ENCODE measurements at regions not wholly inside any gene's neighbourhood (a gene's known extent, or its start where the extent isn't known, plus 50 kb on each side); places are given as distances from the start of the nearest gene placed in this dataset.

DNA sequence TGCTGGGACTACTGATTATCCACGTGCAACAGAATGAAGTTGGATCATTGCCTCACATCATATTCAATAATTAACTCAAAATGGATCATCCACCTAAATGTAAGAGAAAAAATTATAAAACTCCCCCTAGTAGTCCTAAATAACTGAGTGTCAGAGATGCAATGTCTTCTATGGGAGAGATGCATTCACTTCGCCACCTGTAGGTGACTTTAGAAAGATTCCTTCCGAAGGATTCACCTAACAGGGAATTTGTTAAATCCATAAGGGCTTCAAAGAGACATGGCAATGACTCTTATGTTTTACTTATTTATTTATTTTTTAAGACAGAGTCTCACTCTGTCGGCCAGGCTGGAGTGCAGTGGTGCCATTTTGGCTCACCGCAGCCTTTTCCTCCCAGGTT is 526.0 kb downstream of the MTRR start:
- no peak for DNase-seq (ENCODE audit: low spot score)

DNA sequence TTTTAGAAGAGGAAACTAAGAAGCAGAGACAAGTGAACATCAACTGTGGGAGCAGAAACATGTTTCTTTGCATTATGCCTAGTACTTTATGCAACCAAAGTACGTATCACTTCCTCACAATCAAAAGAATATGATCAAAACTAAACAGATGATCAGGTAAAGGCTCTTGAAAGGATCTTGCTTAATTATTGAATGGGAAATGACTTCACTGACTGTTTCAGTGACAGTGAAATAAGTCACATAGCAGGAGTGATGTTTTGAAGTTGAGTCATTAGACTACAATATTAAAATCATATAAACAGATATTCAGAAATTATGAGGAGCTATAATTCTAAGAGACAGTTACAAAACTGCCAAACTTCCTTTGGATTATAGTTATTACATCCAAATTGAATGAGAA is 527.3 kb downstream of the MTRR start:
- no peak for DNase-seq (ENCODE audit: low spot score)

DNA sequence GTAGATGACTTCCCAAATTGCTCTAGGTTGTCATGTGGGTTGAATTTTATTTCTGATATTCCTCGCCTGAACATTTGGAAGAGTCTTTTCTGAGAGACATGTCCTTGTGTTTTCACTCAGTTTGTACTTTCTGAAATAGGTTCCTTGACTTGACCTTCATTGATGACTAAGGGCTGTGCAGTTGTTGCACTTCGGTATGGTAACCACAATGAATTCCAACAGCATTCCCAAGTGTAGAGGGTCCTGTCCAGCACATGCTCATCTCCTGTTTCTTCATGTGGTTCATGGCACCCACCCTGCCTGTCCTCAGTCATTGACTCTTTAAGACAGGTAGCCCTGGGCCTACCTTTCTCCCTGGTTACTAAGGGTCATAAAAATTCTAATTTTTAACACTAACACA is 527.8 kb downstream of the MTRR start:
- peak; percentile 10 for DNase-seq (ENCODE audit: low spot score)

DNA sequence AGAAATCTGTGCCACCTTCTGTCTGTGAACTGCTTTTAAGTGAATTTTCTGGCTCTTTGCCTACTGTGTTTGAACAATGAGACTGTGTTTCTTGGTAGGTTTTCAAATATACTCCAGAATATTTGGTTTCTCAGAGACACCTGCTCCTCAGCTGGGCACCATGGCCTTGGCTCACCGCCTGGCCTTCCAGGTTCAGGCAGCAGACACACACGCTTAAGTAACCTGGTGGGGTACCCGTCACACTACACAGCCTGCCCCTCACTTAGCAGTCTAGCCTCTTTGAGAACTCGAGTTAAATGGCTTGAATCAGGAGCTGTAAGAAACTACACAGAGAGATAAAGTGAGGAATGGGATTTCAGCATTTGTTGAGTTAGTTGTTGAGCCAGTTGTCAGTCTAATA is 530.5 kb downstream of the MTRR start:
- DNase-seq (ENCODE audit: low spot score) = no peak

GRCh38 chr5:8408258-8408657 is 539.3 kb downstream of the MTRR start:
- no peak for DNase-seq (ENCODE audit: low spot score)

DNA sequence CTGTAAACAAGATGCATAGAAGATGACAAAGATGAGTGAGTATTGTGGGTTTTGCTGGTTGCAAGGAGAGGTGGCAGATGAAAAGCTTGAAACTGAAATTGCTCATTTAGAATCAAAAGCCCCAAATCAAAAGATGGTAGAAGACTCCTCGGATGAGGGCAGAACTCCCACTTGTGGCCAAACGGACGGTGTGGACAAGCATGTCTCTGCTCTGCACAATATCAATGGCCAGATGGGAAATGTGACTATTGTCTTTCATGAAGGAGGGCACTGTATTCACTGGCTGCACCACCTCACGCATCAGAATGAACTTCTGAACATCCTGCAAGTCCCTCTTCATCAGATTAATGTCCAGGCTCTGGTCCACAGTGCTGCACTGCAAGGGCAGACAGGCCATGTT is 541.7 kb downstream of the MTRR start:
- no peak for DNase-seq (ENCODE audit: low spot score)

DNA sequence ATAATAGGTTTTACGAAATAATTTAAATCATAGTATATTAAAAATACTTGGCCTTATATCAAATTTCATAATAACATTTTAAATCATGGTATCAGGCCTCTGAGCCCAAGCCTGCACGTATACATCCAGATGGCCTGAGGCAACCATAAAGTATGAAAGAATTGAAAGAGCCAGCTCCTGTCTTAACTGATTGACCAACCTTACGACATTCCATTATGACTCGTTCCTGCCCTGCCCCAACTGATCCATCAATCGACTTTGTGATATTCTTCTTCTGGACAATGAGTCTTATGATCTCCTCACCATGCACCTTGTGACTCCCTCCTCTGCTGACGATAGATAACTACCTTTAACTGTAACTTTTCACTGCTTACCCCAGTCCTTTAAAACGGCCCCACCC is 545.0 kb downstream of the MTRR start:
- DNase-seq (ENCODE audit: low spot score) = no peak

- no peak for DNase-seq (ENCODE audit: low spot score)
These were observed 548.5 kb downstream of the MTRR start for GRCh38 chr5:8417316-8418048.

- DNase-seq (ENCODE audit: low spot score) = no peak
These were observed 549.1 kb downstream of the MTRR start for GRCh38 chr5:8418049-8418426.

DNA sequence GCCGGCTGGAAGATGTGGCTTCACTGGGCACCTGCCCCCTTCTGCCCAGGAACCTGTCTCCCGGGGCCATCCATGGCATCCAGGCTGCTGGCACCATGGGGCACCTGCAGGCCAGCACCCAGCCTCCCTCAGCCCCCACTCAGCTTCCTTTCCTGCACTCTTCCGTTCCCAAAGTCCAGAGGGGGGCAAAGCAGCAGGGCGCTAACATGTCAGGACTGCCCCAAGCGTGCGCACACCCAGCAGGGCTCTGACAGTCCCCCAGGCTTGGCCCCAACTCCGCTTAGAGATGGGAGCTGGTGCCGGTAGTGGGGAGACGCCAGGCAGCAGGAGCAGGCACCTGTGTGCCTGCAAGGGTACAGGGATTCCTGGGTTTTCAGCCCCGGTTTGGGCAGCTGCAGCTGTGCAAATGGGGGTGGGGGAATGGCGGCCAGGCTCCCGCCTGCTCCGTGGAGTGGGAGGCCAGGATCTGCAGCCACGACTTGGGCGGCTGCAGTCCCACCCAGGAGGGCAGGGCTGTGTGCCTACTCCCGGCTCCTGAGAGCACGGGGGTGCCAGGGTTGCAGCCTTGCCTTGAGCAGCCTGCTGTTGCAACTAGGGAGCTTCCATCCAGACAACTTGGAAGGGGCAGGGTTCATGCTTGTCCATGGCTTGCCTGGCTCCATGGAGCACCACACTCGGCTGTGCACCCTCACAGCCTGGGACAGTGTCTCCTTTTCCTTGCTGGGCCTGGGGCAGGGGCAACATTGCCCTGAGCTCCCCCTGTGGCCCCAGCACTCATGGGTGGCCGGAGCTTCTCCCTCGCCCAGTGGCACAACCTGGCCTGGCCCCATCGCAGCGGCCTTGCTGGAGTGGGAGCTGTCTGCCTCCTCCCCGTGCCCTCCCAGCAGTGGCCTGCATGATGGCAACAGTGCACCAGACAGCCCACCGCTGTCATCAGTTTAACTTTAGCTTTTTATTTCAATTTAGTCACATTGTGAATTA is 561.1 kb downstream of the MTRR start:
- no peak for DNase-seq (ENCODE audit: low spot score)

GRCh38 chr5:8434501-8434900 is 565.6 kb downstream of the MTRR start:
- DNase-seq (ENCODE audit: low spot score) = no peak

DNA sequence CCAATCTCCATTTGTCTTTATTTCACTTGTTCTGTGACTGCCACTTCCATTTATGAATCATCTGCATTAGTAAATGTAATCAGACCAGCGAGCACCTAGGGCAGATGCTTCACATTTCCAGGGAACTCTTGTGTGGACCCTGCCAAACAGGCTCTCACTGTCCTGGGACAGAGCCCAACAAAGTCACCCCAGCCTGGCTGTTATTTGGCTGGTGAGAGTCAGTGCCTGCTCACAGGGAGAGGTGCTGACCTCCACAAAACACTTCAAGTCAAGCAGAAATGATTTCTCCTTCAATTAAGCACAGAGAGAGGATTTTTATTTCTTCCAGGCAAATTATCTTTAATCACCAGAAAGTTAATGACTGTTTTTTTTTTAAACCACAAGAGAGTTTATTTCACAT is 568.0 kb downstream of the MTRR start:
- no peak for DNase-seq (ENCODE audit: low spot score)

DNA sequence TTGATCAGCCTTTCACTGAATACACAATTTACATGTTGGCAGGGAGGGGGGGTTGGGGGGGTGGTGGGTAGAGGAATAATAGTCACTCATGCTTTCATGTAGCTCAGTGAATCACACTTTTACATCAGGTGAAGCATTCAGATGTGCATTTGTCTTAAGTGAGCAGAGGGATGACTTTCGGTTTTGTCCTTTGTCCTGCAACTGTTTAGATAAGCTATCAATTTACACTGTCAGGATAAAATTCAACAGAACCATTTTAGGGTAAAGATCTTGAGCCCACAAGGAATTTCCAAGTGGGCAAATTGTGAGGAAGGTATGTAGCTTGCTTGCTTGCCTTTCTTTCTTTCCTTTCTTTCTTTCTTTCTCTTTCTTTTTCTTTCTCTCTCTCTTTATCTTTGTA is 576.2 kb downstream of the MTRR start:
- DNase-seq (ENCODE audit: low spot score) = no peak

GRCh38 chr5:8446179-8446578 is 577.2 kb downstream of the MTRR start:
- no peak for DNase-seq (ENCODE audit: low spot score)

GRCh38 chr5:8456846-8457186 is 587.9 kb downstream of the MTRR start:
- no peak for DNase-seq (ENCODE audit: low spot score)

DNA sequence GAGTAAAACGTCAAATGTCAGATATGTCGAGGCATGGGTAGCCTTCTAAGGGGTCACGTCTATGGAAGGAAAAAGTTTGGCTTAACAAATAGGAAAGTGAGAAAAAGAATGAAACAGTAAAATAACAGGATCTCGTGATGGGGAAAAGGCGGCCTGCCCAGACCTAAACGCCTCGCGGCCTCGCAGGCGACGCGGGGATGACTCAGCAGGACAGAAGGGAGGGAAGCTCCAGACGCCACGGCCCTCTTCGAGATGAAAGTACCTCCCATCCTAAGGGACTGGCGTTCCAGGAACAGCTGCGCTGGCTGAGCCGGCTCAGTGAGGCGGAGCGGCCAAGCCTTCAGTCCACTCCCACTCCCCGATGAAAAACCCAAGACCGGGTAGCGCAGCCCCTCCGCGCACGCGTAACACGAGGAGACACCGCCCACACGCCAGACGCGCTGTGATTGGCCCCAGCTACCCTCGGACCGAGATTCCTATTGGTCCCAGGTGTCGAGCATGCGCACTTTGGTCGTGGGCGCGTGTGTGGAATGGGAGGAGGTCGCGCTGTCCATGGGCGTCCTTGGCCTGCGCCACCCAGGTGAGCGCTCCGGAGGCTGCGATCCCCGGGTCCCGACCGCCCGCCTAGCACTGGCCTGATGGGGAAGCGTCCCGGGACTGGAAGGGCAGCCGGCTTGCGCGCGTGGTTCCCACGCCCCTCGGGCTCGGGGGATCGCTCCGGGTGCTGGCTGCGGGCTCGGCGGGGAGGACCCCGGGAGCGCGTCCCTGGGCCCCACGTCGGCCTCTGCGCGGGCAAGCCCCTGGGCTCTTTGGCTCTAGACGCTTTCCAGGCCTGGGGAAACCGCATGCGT is 588.5 kb downstream of the MTRR start:
- DNase-seq (ENCODE audit: low spot score) = peak; percentile 97

DNA sequence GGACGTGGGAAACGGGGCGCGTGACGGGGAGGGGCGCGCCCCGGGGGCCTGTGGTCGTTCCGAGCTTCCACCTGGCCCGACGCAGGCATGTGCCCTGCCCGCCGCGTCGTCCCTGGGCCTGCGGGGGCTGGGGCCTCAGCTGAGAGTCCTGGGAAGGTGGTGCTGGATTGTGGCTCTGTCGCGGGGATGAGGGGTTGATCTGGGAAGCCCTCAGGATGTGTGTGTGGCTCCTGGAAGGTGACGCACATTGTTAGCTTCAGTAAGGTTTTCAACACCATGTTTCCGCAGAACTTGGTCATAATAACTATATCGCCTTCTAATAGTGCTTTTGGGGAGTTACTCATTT is 589.1 kb downstream of the MTRR start:
- peak; percentile 10 for DNase-seq (ENCODE audit: low spot score)

DNA sequence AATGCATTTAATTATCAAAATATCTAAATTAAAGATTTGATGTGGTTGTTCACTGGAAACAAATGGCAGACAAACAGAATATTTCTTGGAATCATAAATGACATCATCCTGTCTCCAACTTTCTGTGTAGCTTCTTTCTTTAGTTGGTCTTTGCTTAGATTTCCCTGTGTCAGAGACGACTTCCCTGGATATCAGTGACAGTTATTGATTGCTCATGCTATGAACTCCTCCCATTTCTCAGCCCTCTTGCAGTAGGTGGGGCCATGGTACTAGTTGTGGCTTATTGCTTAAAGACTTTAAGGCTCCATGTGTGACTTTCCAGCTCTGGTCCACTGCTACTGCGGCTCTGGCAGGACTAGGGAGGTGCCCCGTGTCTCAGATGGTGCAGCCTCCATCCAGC is 592.6 kb downstream of the MTRR start:
- no peak for DNase-seq (ENCODE audit: low spot score)

DNA sequence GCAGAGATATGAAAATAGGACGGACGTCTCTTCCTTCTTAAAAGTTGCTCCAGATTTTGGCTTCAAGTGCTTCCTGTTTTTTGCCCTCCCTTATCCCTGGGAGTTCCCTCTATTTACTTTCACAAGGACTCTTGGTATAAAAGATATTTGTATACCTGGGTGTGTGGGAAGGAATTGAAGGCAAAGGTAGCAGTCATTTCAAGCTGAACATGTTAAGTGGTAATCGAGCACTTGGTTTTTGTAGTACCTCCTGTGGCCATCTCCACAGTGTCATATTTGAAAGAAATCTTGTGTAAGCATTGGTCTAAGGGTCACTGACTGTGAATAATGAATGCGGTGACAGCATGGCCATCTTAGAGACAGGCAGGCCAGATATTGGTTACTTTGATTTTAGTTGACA is 593.6 kb downstream of the MTRR start:
- no peak for DNase-seq (ENCODE audit: low spot score)

DNA sequence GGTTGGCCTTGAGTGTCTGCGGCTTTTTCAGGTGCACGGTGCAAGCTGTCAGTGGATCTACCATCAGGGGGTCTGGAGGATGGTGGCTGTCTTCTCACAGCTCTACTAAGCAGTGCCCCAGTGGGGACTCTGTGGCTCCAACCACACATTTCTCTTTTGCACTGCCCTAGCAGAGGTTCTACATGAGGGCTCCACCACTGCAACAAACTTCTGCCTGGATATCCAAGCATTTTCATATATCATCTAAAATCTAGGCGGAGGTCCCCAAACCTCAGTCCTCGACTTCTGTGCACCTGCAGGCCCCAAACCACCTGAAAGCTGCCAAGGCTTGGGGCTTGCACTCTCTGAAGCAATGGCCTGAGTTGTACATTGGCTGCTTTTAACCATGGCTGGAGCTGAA is 601.5 kb downstream of the MTRR start:
- DNase-seq (ENCODE audit: low spot score) = no peak

GRCh38 chr5:8471581-8471980 is 602.6 kb downstream of the MTRR start:
- DNase-seq (ENCODE audit: low spot score) = no peak

- DNase-seq (ENCODE audit: low spot score) = no peak
These were observed 604.1 kb downstream of the MTRR start for GRCh38 chr5:8473016-8473415.

Data from AG08396 (cell line).